SK-N-SH (cell line): ENCODE measurements at regions not wholly inside any gene's neighbourhood (a gene's known extent, or its start where the extent isn't known, plus 50 kb on each side); places are given as distances from the start of the nearest gene placed in this dataset.

ENCODE experiments used
- CTCF ChIA-PET: fragments of 300-600, 350-600 bp; formaldehyde crosslinking; extraction: SDS; loops from one replicate; lab custom pipeline; 2021; lab: Yijun Ruan, JAX
- POLR2A ChIA-PET: fragments of 350-600 bp; sonication (Branson Sonifier 250); formaldehyde crosslinking; extraction: SDS; loops from one replicate; lab custom pipeline; 2020; ENCODE audit warnings: antibody characterized with exemption, inconsistent platforms; lab: Yijun Ruan, JAX
- DNase-seq: peaks from one replicate; pipeline ENCODE4 v3.0.0; 2012
- H2AFZ ChIP-seq: fragments of 200-600 bp; sonication (generic); 2 replicates; pipeline ENCODE4 v1.8.1; 2016; ENCODE audit warnings: antibody characterized with exemption, mild to moderate bottlenecking, low read depth
- H3F3A ChIP-seq: fragments of 200-600 bp; sonication (generic); replicated peaks from 2 replicates; pipeline ENCODE3; 2016; ENCODE audit warnings: antibody characterized with exemption, mild to moderate bottlenecking; ENCODE audit not compliant: insufficient read depth
- H3K27ac ChIP-seq, 2 experiments: fragments of 200-500 bp in 1 of 2; fragments of 200-600 bp in 1 of 2; sonication (Bioruptor generic) in 1 of 2; sonication (generic), shearing (Covaris generic) in 1 of 2; 2 replicates each; pipeline versions ENCODE4 v1.5.1 to v1.6.1; 2014 to 2016; ENCODE audit warnings: low read depth in 2 of 2, inconsistent platforms in 1 of 2, low read length in 1 of 2, mild to moderate bottlenecking in 1 of 2, mixed read lengths in 1 of 2
- H3K27me3 ChIP-seq: fragments of 200-600 bp; sonication (generic), shearing (Covaris generic); 2 replicates; pipeline ENCODE4 v1.6.1; 2016; ENCODE audit warnings: mixed run types; ENCODE audit not compliant: insufficient read depth
- H3K36me3 ChIP-seq, 2 experiments: fragments of 200-500 bp in 1 of 2; fragments of 200-600 bp in 1 of 2; sonication (Bioruptor generic) in 1 of 2; sonication (generic) in 1 of 2; replicated peaks in 1 of 2; 2 replicates each; pipeline versions ENCODE3 to v1.5.1; 2014 to 2016; ENCODE audit warnings: low read length in 1 of 2, mild to moderate bottlenecking in 1 of 2; ENCODE audit not compliant: insufficient read depth in 2 of 2, control insufficient read depth in 1 of 2
- H3K4me1 ChIP-seq, 2 experiments: fragments of 200-500 bp in 1 of 2; fragments of 200-600 bp in 1 of 2; sonication (Bioruptor generic) in 1 of 2; sonication (generic), shearing (Covaris generic) in 1 of 2; 2 replicates each; pipeline versions ENCODE4 v1.5.1 to v1.6.1; 2014 to 2016; ENCODE audit warnings: low read depth in 1 of 2, low read length in 1 of 2, mixed run types in 1 of 2; ENCODE audit not compliant: insufficient read depth in 2 of 2, control insufficient read depth in 1 of 2
- H3K4me2 ChIP-seq: fragments of 200-600 bp; sonication (generic), shearing (Covaris generic); 2 replicates; pipeline ENCODE4 v1.6.1; 2017; ENCODE audit warnings: mixed run types
- H3K4me3 ChIP-seq, 2 experiments: fragments of 200-500 bp in 1 of 2; fragments of 200-600 bp in 1 of 2; sonication (Bioruptor generic) in 1 of 2; sonication (generic), shearing (Covaris generic) in 1 of 2; 2 replicates each; pipeline versions ENCODE4 v1.5.1 to v1.8.1; 2014 to 2016; ENCODE audit warnings: low read depth in 2 of 2, inconsistent platforms in 1 of 2, low read length in 1 of 2, mild to moderate bottlenecking in 1 of 2, mixed read lengths in 1 of 2, moderate library complexity in 1 of 2
- H3K79me2 ChIP-seq: fragments of 200-600 bp; sonication (generic); 2 replicates; pipeline ENCODE4 v1.8.1; 2017; ENCODE audit warnings: mild to moderate bottlenecking; ENCODE audit not compliant: insufficient read depth
- H3K9ac ChIP-seq: fragments of 200-600 bp; sonication (generic); 2 replicates; pipeline ENCODE4 v1.6.1; 2017; ENCODE audit warnings: mixed run types
- H3K9me2 ChIP-seq: fragments of 200-600 bp; sonication (generic); 2 replicates; pipeline ENCODE4 v1.6.1; 2017; ENCODE audit warnings: mixed run types
- H3K9me3 ChIP-seq: fragments of 200-600 bp; sonication (generic); 2 replicates; pipeline ENCODE4 v1.6.1; 2017; ENCODE audit warnings: mixed run types, mild to moderate bottlenecking, moderate library complexity
- H4K20me1 ChIP-seq: fragments of 200-600 bp; sonication (generic); 2 replicates; pipeline ENCODE4 v1.6.1; 2017; ENCODE audit warnings: mild to moderate bottlenecking, mixed run types; ENCODE audit not compliant: insufficient read depth
- EP300 ChIP-seq, 2 experiments: IDR thresholded peaks; 2 replicates each; pipeline versions ENCODE4 v1.4.0 to v1.6.1; 2012; ENCODE audit warnings: borderline replicate concordance in 1 of 2, low read depth in 1 of 2, low read length in 1 of 2
- EZH2phosphoT487 ChIP-seq: fragments of 200-600 bp; sonication (generic); IDR thresholded peaks from 2 replicates; pipeline ENCODE4 v1.6.1; 2017; ENCODE audit warnings: low read depth, mixed run types, mild to moderate bottlenecking, antibody characterized with exemption, moderate library complexity, borderline replicate concordance
- FOSL2 ChIP-seq: IDR thresholded peaks from 2 replicates; pipeline ENCODE4 v1.4.0; 2012; ENCODE audit warnings: low read depth, mild to moderate bottlenecking, moderate library complexity, borderline replicate concordance
- RAD21 ChIP-seq: IDR thresholded peaks from 2 replicates; pipeline ENCODE4 v1.6.1; 2012; ENCODE audit warnings: mild to moderate bottlenecking, low read length
- RCOR1 ChIP-seq: fragments of 150-350 bp; IDR thresholded peaks from 2 replicates; pipeline ENCODE4 v1.6.1; 2017; ENCODE audit warnings: antibody characterized with exemption, low read length
- RXRA ChIP-seq: IDR thresholded peaks from 2 replicates; pipeline ENCODE4 v1.4.0; 2012; ENCODE audit warnings: low read depth, mild to moderate bottlenecking, borderline replicate concordance
- TEAD4 ChIP-seq: IDR thresholded peaks from 2 replicates; pipeline ENCODE4 v1.4.0; 2012; ENCODE audit warnings: mild to moderate bottlenecking, borderline replicate concordance; ENCODE audit not compliant: insufficient read depth
- YY1 ChIP-seq: IDR thresholded peaks from 2 replicates; pipeline ENCODE4 v1.4.0; 2012; ENCODE audit warnings: low read depth, mild to moderate bottlenecking
- WGBS: methylation state at CpG from one replicate; pipeline ENCODE4 v1.1.6; 2017; ENCODE audit warnings: low lambda C conversion rate; 5-methylcytosine and 5-hydroxymethylcytosine counted together
- TF ChIP-seq, protein P1 (sequence below): IDR thresholded peaks from 2 replicates; pipeline ENCODE4 v1.6.1; 2012; ENCODE audit warnings: mild to moderate bottlenecking, low read depth, low read length, moderate library complexity
- TF ChIP-seq, protein P2 (sequence below): IDR thresholded peaks from 2 replicates; pipeline ENCODE4 v1.4.0; 2012; ENCODE audit warnings: low read depth, borderline replicate concordance
- TF ChIP-seq, protein P3 (sequence below): fragments of 200-600 bp; sonication (generic); IDR thresholded peaks from 2 replicates; pipeline ENCODE4 v1.6.1; 2017; ENCODE audit warnings: antibody characterized with exemption, mild to moderate bottlenecking, moderate library complexity

DNA sequence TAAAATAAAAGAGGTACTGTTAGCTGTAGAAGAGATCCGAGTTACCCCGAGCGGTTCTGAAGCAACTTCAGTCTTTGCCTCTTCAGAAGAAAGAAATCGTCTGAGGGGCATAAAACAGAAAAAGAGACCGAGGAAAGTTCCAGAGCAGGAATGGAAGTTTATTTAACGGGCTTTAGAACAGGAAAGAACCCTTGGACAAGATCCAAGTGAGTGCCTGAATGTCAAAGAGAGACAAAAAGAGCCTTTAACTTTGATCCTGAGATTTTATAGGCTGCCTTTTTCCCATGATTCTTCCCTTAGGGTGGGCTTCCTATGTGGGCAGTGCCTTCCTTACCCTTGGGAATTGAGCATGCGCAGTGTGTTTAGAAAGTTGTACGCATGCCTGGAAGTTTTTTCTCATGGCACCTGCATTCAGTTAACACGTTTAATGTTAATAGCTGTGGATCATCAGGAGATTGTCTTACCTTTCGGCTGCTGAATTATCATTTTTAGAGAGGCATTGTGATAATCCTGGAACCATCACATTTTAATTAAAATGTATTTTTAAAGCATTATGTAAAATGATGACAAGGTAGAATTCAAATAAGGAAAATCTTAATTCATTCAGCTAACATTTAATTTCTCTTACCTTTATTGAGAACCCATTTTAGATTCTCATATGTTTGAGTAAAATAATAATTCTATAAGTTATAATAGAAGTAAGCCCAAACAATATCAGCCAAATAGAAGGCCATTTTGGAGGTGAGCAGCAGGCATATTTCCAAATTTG is 269.5 kb upstream of the ZSWIM2 start:
- Histone ChIP-seq H3K27ac (no peak overlapping the region), H3K9me3 (no peaks in the 10 kb centered on the region), H3K36me3 (no peaks in the 10 kb centered on the region), H3K9me2 (no peaks in the 10 kb centered on the region), H2AFZ (no peak overlapping the region), H3K9ac (no peak overlapping the region), H3K27me3 (no peaks in the 10 kb centered on the region), H3K4me1 (no peaks in the 10 kb centered on the region), H3F3A (no peaks in the 10 kb centered on the region), H3K79me2 (no peaks in the 10 kb centered on the region), H4K20me1 (no peaks in the 10 kb centered on the region), H3K4me3 (no peak overlapping the region), H3K4me2 (no peak overlapping the region)
- ChIA-PET CTCF (interaction anchor here (1.3 kb wide), 1 partner anchor 38 kb away, joined by 3 read pairs; no protein-coding TSS in a partner anchor), POLR2A (no interaction called here)
- DNase-seq: no peak
- WGBS: 73% methylated on average over 10 of the region's 10 CpGs
- TF ChIP-seq, protein P1, sequence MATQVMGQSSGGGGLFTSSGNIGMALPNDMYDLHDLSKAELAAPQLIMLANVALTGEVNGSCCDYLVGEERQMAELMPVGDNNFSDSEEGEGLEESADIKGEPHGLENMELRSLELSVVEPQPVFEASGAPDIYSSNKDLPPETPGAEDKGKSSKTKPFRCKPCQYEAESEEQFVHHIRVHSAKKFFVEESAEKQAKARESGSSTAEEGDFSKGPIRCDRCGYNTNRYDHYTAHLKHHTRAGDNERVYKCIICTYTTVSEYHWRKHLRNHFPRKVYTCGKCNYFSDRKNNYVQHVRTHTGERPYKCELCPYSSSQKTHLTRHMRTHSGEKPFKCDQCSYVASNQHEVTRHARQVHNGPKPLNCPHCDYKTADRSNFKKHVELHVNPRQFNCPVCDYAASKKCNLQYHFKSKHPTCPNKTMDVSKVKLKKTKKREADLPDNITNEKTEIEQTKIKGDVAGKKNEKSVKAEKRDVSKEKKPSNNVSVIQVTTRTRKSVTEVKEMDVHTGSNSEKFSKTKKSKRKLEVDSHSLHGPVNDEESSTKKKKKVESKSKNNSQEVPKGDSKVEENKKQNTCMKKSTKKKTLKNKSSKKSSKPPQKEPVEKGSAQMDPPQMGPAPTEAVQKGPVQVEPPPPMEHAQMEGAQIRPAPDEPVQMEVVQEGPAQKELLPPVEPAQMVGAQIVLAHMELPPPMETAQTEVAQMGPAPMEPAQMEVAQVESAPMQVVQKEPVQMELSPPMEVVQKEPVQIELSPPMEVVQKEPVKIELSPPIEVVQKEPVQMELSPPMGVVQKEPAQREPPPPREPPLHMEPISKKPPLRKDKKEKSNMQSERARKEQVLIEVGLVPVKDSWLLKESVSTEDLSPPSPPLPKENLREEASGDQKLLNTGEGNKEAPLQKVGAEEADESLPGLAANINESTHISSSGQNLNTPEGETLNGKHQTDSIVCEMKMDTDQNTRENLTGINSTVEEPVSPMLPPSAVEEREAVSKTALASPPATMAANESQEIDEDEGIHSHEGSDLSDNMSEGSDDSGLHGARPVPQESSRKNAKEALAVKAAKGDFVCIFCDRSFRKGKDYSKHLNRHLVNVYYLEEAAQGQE: no peak
- TF ChIP-seq YY1: no peak
- no peak for TF ChIP-seq RAD21
- no peak for TF ChIP-seq EZH2phosphoT487
- no peak for TF ChIP-seq RCOR1
- no peak for TF ChIP-seq FOSL2
- TF ChIP-seq, protein P2, sequence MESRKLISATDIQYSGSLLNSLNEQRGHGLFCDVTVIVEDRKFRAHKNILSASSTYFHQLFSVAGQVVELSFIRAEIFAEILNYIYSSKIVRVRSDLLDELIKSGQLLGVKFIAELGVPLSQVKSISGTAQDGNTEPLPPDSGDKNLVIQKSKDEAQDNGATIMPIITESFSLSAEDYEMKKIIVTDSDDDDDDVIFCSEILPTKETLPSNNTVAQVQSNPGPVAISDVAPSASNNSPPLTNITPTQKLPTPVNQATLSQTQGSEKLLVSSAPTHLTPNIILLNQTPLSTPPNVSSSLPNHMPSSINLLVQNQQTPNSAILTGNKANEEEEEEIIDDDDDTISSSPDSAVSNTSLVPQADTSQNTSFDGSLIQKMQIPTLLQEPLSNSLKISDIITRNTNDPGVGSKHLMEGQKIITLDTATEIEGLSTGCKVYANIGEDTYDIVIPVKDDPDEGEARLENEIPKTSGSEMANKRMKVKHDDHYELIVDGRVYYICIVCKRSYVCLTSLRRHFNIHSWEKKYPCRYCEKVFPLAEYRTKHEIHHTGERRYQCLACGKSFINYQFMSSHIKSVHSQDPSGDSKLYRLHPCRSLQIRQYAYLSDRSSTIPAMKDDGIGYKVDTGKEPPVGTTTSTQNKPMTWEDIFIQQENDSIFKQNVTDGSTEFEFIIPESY: no peak
- no peak for TF ChIP-seq EP300 (IDR thresholded peaks at IDR 0.05; ENCODE audit: borderline replicate concordance in 1 of 2, low read depth in 1 of 2, low read length in 1 of 2)
- TF ChIP-seq, protein P3, sequence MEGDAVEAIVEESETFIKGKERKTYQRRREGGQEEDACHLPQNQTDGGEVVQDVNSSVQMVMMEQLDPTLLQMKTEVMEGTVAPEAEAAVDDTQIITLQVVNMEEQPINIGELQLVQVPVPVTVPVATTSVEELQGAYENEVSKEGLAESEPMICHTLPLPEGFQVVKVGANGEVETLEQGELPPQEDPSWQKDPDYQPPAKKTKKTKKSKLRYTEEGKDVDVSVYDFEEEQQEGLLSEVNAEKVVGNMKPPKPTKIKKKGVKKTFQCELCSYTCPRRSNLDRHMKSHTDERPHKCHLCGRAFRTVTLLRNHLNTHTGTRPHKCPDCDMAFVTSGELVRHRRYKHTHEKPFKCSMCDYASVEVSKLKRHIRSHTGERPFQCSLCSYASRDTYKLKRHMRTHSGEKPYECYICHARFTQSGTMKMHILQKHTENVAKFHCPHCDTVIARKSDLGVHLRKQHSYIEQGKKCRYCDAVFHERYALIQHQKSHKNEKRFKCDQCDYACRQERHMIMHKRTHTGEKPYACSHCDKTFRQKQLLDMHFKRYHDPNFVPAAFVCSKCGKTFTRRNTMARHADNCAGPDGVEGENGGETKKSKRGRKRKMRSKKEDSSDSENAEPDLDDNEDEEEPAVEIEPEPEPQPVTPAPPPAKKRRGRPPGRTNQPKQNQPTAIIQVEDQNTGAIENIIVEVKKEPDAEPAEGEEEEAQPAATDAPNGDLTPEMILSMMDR: no peak
- no peak for TF ChIP-seq TEAD4
- TF ChIP-seq RXRA: no peak
